HEK293T (cell line): ENCODE measurements at regions not wholly inside any gene's neighbourhood (a gene's known extent, or its start where the extent isn't known, plus 50 kb on each side); places are given as distances from the start of the nearest gene placed in this dataset.

Experiments used
- CTCF ChIA-PET: fragments of 350-600 bp; formaldehyde crosslinking; extraction: SDS; loops from one replicate; lab custom pipeline; 2021; ENCODE audit warnings: antibody characterized with exemption, inconsistent platforms; lab: Yijun Ruan, JAX
- POLR2A ChIA-PET: fragments of 350-600 bp; formaldehyde crosslinking; extraction: SDS; loops from one replicate; lab custom pipeline; 2020; ENCODE audit warnings: antibody characterized with exemption, inconsistent platforms; lab: Yijun Ruan, JAX
- DNase-seq: peaks from one replicate; pipeline ENCODE4 v3.0.0; 2012; ENCODE audit warnings: mixed read lengths; ENCODE audit errors: extremely low spot score
- ARNT ChIP-seq: fragments of 450-650 bp; IDR thresholded peaks from 2 replicates; pipeline ENCODE4 v1.6.1; 2017; ENCODE audit warnings: mild to moderate bottlenecking
- BHLHE40 ChIP-seq: fragments of 450-650 bp; IDR thresholded peaks from 2 replicates; pipeline ENCODE4 v1.6.1; 2016; ENCODE audit warnings: mild to moderate bottlenecking, moderate library complexity, borderline replicate concordance
- CTBP1 ChIP-seq: fragments of 450-650 bp; IDR thresholded peaks from 2 replicates; pipeline ENCODE4 v1.6.1; 2016; ENCODE audit warnings: borderline replicate concordance
- ELF4 ChIP-seq: fragments of 450-650 bp; IDR thresholded peaks from 2 replicates; pipeline ENCODE4 v1.6.1; 2017; ENCODE audit warnings: antibody characterized with exemption
- FOXA1 ChIP-seq: fragments of 450-650 bp; IDR thresholded peaks from 2 replicates; pipeline ENCODE4 v1.6.1; 2016; ENCODE audit warnings: mild to moderate bottlenecking
- FOXK2 ChIP-seq: fragments of 450-650 bp; IDR thresholded peaks from 2 replicates; pipeline ENCODE4 v1.6.1; 2016; ENCODE audit warnings: mild to moderate bottlenecking
- FOXM1 ChIP-seq: fragments of 450-650 bp; IDR thresholded peaks from 2 replicates; pipeline ENCODE4 v1.6.1; 2017; ENCODE audit warnings: mild to moderate bottlenecking, borderline replicate concordance
- HDGF ChIP-seq: fragments of 450-650 bp; IDR thresholded peaks from 2 replicates; pipeline ENCODE4 v1.6.1; 2017; ENCODE audit warnings: antibody characterized with exemption, borderline replicate concordance
- L3MBTL2 ChIP-seq: fragments of 450-650 bp; conservative IDR thresholded peaks from 2 replicates; pipeline ENCODE4 v1.6.1; 2016; ENCODE audit warnings: mild to moderate bottlenecking
- LEF1 ChIP-seq: fragments of 450-650 bp; IDR thresholded peaks from 2 replicates; pipeline ENCODE4 v1.6.1; 2017; ENCODE audit warnings: mild to moderate bottlenecking, borderline replicate concordance
- NFRKB ChIP-seq: fragments of 450-650 bp; IDR thresholded peaks from 2 replicates; pipeline ENCODE4 v1.6.1; 2016; ENCODE audit warnings: mild to moderate bottlenecking, moderate library complexity
- SP1 ChIP-seq: fragments of 450-650 bp; IDR thresholded peaks from 2 replicates; pipeline ENCODE4 v1.6.1; 2017
- SUZ12 ChIP-seq: fragments of 450-650 bp; IDR thresholded peaks from 2 replicates; pipeline ENCODE4 v1.6.1; 2016; ENCODE audit warnings: mild to moderate bottlenecking
- TARDBP ChIP-seq: fragments of 450-650 bp; IDR thresholded peaks from 2 replicates; pipeline ENCODE4 v1.6.1; 2016
- ZNF384 ChIP-seq: fragments of 450-650 bp; IDR thresholded peaks from 2 replicates; pipeline ENCODE4 v1.6.1; 2016
- TF ChIP-seq, protein P1 (sequence below): fragments of 450-650 bp; IDR thresholded peaks from 2 replicates; pipeline ENCODE4 v1.6.1; 2016

DNA sequence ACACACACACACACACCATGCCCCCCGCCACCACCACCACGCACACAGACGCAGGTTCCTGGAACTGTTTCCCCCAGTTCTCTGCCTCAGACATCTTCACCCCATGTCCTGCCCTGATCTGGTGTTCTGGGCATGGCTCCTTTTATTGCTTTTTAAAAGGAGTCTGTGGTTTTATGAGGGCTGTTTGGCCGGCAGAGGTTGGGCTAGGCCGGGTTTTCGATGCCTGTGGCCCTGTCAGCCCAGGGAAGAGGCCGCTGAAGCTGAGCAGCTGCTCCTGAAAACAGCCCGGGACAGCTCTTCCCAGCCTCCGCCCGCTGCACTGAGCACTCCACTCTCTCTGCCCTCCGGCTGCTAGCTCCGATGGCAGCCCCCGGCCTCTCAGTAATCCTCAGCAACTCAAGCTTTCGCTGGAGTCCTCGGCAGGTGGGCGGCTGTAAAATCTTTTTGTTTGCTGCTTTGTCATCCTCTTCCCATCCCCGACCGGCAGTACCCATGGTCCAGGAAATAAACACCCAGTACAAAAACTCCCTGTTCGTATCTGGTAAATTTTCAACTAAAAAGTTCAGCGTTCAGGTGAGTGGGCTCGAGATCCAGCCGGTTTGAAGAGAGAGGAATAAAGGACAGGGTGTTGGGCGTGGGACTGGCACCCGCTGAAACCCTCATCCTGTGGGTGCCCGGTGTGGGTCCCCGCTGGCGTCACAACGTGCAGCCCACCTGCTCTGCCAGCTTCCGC is 103.0 kb upstream of the ERCC6L2 start:
- TF ChIP-seq NFRKB (no peak), HDGF (no peak), CTBP1 (no peak), ARNT (no peak), L3MBTL2 (no peak; the same call in 1 of the 2 replicates)
- CTCF ChIA-PET, result interaction anchor here (0.6 to 1.4 kb wide), 6 partner anchors 12 to 445 kb away, joined by 3 to 4 read pairs (median 3); no protein-coding TSS in a partner anchor
- peak; percentile 63 for DNase-seq
- POLR2A ChIA-PET, result interaction anchor here (1.4 kb wide), 1 partner anchor 103 kb away, joined by 3 read pairs; the partner anchor contains the start of gene ERCC6L2

DNA sequence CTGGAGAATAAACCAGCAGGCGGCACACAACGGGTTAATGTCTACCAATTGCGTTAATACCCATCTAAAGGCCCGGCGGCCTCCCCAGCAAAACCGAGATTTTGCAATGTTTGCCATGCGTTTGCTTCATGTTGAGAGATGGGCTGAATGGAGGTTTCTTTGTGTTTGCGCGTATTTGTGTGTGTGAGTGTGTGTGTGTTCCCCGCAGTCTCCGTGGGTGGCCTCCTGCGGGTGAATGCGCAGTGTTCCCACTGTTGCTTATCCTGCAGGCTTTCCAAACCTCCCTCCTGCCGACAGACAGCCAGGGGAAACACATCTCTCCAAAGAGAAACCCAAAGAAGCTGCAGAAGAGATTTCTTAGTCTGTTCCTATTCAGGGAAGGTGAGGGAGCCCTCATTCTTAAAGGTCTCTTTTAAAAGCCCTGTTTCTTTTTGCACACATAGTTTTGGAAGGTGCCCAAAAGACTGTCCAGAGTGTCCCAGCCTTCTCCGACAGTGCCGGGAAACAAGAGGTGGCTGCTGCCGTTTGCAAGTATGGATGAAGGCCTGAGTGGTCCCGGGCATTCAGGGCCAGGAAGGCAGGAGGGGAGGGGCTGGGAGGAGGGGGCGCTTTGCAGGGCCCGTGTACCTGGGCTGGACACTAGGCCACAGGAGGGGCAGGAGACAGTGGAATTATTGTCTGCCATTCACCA is 103.8 kb upstream of the ERCC6L2 start:
- DNase-seq, result peak; percentile 35
- TF ChIP-seq, protein P1, sequence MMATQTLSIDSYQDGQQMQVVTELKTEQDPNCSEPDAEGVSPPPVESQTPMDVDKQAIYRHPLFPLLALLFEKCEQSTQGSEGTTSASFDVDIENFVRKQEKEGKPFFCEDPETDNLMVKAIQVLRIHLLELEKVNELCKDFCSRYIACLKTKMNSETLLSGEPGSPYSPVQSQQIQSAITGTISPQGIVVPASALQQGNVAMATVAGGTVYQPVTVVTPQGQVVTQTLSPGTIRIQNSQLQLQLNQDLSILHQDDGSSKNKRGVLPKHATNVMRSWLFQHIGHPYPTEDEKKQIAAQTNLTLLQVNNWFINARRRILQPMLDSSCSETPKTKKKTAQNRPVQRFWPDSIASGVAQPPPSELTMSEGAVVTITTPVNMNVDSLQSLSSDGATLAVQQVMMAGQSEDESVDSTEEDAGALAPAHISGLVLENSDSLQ, result no peak
- TF ChIP-seq HDGF (no peak), LEF1 (no peak), ARNT (no peak), FOXK2 (no peak), SUZ12 (no peak), ZNF384 (no peak), BHLHE40 (no peak), NFRKB (no peak), ELF4 (no peak), L3MBTL2 (no peak)
- ChIA-PET CTCF (interaction anchor here (0.6 to 1.4 kb wide), 2 partner anchors 11 to 35 kb away, joined by 4 read pairs; no protein-coding TSS in a partner anchor), POLR2A (interaction anchor here (1.4 to 1.6 kb wide), 2 partner anchors 104 kb away, joined by 3 to 6 read pairs; partner anchors contain the start of gene ERCC6L2)

DNA sequence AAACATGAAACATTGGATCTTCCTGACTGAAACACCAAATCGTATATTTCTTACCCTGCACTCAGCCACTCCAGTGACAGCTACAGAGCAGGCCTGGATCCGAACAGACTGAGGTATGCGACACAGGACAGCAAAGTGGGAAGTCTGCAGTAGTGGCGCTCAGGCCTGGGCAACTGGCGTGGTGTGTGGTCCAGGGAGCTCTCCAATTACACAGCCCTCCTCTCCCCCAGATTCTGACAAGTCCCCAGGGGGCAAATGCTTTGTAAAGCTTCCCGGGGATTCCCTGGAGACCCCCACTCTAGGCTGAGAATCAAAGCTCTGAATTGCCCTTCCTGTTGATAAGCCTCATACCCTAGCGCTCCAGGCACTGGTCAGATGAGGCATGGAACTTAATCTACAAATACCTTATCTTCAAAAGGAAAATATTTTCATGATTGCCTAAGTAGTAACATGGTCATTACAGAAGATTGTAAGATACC is 104.8 kb upstream of the ERCC6L2 start:
- TF ChIP-seq TARDBP, result no peak
- TF ChIP-seq FOXM1, result no peak
- no peak for TF ChIP-seq HDGF
- TF ChIP-seq ARNT, result no peak
- no peak for TF ChIP-seq SUZ12
- TF ChIP-seq SP1, result no peak
- TF ChIP-seq, protein P1, result no peak
- TF ChIP-seq L3MBTL2, result no peak
- TF ChIP-seq BHLHE40, result no peak
- TF ChIP-seq CTBP1, result no peak
- no peak for TF ChIP-seq FOXK2
- no peak for TF ChIP-seq ZNF384
- no peak for TF ChIP-seq LEF1
- ChIA-PET POLR2A (interaction anchor here (0.5 to 1.6 kb wide), 3 partner anchors 14 to 143 kb away, joined by 3 to 6 read pairs (median 3); partner anchors contain the start of gene ERCC6L2), CTCF (interaction anchor here (1.1 to 1.3 kb wide), 2 partner anchors 12 to 34 kb away, joined by 6 to 7 read pairs; no protein-coding TSS in a partner anchor)
- peak; percentile 23 for DNase-seq

DNA sequence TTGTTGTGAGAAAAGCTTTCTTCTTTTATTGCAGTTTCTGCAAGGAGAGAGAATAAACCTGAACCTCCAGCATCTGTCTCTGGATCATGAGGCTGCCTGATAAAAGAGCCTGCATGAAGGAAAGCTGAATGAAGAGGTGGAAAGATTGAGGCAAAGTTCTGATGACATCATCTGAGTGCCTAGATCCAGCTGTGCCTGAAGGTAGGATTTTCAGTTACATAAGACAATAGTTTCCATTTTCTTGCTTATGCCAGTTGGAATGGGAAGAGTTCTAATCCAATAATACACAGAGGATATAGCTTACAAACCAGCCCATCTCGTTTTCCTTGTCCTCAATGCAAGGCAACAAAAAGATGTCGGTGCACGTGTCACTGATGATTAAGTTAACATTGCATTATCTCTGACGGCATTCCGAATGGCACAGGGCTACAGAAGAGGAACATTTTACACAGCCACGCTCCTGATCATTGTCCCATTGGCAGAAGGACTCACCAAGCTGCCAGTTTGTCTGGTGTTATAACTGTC is 105.5 kb upstream of the ERCC6L2 start:
- CTCF ChIA-PET, result interaction anchor here (1.1 to 1.3 kb wide), 2 partner anchors 12 to 34 kb away, joined by 6 to 7 read pairs; no protein-coding TSS in a partner anchor
- DNase-seq, result no peak
- POLR2A ChIA-PET, result interaction anchor here (1.6 kb wide), 1 partner anchor 13 kb away, joined by 3 read pairs; no protein-coding TSS in a partner anchor
- TF ChIP-seq ZNF384 (no peak), FOXA1 (no peak), FOXK2 (no peak), ELF4 (no peak), LEF1 (no peak), FOXM1 (no peak), L3MBTL2 (no peak), SP1 (no peak), ARNT (no peak), SUZ12 (no peak), HDGF (no peak), TARDBP (no peak), BHLHE40 (no peak), CTBP1 (no peak), NFRKB (no peak)
- TF ChIP-seq, protein P1, result no peak

DNA sequence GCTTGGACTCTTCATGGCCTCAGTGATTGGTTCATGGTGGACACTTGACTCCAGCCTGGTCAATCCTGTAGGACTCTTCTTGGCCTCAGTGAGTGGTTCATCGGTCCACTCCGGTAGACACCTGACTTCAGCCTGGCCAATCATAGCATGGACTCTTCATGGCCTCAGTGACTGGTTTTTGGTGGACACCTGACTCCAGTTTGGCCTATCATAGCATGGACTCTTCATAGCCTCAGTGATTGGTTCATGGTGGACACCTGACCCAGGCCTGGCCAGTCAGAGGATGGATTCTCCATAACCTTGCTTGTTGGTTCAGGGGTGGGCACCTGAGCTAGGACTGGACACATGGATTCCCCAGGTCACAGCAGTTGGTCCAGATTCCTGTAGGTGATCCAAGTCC is 106.0 kb upstream of the ERCC6L2 start:
- DNase-seq, result no peak
- ChIA-PET POLR2A (no interaction called here), CTCF (interaction anchor here (0.7 to 1.1 kb wide), 2 partner anchors 33 to 251 kb away, joined by 3 to 7 read pairs; no protein-coding TSS in a partner anchor)
- no peak for TF ChIP-seq HDGF
- TF ChIP-seq BHLHE40, result no peak
- no peak for TF ChIP-seq NFRKB
- no peak for TF ChIP-seq SP1
